HG02970 (cell line): ENCODE measurements at regions not wholly inside any gene's neighbourhood (a gene's known extent, or its start where the extent isn't known, plus 50 kb on each side); places are given as distances from the start of the nearest gene placed in this dataset.

Experiments used
- ATAC-seq: cut with Tn5 transposase; IDR thresholded peaks from one replicate; pipeline ENCODE4 v1.9.1; 2021; ENCODE audit warnings: mild to moderate bottlenecking, moderate library complexity, moderate number of reproducible peaks; ENCODE audit not compliant: unreplicated experiment, low FRiP score

DNA sequence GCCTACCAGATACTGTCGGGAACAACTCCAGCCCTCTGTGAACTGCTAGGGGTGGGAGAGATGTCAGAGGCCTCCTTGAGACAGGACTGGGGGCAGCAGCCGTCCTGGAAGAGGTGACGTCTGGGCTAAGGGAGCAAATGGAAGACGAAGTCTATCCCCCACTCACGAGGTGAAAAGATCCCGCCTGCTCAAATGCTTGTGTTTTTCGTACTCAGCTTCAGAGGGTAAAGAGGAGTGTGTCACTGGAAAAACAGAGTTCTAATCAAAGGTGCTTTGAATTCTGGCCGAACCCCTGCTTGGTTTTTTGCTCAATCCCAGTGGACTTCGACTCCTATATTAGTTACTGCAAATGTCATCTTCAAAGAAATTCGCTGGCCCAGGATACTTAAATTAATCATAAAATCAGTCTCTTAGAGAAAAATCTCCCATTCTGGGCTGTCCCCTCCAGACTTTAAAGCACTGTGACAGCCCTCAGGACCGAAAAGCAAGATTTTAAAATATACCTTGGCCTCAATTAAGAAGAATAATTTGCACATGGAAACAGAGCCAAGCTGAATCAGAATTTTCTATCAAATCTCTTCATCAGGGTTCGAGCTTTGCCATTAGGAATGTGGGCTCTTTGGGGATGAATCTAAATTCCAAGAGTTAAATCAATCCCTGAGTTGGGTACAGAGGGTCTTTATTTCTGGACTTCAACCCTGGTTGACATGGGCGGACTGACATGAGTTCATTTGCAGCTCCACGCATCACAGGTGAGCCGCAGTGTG is 61.8 kb upstream of the AFDN start:
- no peak for ATAC-seq

DNA sequence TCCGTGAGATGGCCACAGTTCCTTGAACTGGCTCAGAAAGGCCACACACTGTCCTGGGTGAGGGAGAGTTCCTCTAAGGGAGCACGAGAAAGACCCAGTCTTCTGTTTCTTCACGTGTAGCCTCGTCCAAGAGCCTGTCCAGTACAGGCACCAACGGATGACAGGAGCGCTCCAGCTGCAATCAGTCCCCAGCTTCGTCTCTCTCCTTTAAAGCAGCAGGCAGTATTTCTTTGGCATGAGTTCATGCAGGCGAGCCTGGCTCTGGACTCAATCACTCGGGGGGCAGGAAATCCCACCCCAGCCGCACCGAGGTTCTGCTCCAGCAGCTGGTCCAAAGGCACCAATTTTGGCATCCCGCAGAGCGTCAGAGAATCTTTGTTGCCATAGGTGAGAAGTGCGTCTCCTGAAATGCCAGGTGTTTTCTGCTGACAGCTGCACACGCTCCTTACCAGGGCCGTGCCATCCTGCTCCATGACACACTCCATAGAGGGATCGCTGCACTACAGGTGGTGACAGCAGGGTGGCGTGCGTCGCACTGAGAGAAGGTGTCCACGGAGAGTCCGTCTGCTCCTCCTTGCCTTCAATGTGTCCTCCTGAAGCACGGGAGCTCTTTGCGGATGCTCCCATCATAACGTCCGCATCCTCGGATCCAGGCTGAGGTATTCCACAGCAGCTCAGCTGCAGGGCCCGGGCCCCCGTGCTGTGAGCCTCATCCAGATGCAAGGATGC is 59.6 kb upstream of the AFDN start:
- ATAC-seq, result no peak

DNA sequence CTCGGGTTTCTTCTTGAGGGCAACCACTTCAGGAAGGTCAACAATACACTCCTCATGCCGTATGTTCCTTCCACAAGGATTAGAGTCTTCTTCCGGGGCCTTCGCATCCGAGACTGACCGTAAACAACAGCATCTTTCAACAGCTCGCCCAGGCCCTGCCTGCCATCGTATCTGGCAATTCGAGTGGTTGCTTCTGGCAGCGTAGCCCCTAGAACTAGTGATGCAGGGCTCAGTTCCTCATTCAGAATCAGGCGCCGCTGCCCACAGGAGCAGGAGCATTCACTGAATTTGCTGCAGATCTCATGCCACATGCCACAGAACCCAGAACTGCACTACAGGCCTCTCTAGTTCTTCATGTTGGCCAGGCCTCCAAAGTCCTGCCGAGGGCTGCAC is 59.0 kb upstream of the AFDN start:
- ATAC-seq, result no peak

DNA sequence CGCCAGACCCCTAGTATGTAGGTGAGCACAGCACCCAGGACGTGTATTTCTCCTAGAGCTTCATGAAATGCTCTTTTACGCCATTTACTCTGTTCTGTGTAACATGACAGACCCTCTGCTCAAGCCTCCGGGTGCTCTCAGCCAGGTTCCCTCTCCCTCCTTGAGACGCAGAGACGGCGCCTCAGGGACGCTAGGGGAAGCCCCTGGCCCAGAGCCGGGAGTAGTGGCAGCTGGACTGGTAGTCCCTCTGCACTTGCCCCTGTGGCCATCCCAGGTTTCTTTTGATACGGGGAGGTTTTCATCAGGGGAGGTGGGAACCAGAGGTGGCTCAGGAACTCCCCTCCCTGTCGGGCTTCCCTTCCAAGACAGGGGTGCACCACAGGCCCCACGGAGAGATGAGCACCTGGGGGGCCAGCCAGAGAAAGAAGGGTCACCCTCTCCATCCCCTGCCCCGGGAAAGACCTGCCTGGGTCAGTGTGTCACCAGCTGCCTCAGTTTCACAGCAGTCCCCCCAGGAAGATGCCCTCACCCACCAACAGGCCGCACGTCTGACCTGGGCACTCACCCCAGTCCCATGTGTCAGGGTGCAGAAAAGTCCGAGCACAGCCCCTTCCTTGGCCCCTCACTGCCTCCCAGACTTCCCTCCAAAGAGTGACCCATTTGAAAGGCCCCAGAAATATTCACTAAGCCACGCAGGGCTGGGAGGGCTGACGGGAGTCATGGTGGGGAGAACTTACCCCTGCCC is 58.1 kb upstream of the AFDN start:
- ATAC-seq, result no peak

DNA sequence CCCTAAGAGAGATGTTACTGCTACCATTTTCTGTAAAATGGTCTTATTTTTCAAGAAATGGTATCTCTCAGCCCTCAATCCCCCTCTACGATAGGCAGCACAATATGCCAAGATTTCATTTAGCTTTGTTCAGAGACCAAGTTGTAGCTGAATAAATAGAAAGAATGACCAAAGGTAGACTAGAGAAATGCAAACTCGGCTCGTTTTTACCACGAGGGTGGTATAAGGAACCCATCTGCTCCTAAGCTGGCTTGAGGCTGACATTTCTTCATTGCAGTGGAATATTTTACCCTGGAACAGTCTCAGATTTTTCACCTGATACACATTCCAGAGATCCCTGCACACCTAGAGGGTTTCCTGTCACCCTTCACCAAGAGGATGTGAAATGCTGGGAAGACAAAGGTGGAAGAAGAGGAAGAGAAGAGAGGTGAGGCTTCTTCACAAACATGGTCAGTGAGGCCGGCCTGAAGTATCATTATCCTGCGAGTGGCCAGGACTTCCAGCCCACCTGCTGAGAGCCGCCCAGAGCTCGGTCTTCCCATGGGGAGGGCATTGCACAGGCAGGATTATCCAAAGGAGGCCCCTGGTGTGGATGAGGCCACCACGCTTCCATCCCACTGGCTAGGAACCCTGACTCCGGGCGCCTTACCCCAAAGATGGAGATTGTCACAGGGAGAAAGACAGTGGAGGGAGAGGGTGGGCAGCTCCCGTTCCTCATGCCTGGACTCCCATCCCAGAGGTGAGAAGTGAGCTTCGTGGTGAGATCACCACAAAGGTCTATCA is 57.1 kb upstream of the AFDN start:
- ATAC-seq, result no peak

DNA sequence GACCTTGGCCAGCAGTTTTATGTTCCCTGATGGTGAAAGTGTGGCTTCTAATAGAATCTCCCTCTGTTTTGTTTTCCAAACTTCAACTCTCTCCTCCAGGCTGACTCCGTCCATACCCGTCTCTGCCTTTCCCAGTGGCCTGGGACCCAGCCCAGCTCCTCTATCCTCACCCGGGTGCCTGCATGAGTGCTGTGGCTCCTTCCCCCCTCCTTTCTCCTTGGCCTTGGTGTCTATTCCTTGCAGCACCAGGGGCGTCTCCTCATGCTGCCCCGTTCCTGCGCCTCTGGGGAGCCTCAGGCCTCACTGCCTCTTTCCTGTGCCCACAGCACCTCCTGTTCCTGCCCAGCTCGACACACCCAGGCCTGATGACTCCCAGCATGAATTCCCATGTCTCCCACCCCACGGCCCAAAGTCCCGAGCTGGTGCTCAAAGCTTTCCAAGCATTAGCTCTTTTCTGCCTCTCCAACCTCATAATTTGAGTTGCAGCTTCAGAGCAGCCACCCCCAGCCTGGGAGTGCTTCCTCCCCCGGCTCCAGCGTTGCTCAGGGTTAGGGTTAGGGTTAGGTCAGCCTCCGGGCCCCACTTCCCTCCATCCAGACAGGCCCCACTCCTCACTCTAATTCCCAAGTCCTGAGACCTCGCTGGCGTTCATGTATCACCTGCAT is 56.3 kb upstream of the AFDN start:
- no peak for ATAC-seq

DNA sequence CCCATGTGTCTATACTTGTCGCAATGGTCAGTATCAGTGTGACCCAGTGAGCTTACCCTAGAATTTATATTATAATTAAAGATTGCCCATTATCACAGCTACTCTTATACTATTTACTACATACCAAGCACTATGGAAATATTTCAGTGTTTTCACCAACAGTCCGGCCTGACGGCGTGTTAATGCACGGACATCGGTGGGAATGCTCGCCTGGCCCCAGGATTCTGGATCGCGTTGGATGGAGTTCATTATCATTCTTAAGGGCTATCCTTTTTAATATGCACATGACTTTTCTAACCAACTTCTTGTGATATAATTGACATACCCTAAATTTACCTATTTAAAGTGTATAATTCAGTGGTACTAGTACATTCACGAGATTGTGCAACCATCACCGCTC is 51.8 kb upstream of the AFDN start:
- no peak for ATAC-seq

DNA sequence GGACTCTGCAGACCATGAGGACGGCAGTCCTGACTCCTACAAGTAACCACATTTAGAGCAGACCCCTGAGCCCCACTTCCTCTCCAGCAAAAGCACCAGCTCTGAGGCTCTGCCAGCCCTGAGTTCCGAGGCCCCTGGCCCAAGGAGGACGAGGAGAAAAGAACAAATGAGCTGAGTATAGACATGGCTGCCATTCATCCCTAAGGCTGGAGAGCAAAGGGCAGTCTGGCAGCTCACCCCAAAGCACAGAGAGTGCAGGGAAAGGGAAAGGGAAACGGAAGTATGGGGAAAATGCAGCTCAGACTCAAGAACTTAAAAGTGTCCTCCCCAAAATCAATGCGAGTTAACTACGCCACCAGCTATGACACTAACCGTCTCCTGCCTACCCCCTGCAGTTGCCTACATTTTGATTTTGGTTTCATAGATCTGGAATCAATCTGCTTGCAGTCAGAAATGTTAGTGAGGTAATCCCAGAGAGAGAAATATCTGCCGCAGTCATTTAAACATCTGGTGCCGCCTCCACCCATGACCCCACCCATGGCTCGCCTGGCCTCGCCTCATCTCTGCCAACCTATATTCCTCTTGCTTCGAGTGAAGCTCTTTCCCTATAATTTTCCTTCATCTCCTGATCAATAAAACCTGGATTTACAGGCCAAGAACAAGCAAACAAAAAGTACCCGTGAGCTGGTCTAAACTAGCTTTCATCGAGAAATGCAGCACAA is 49.6 kb upstream of the AFDN start:
- ATAC-seq, result no peak
